SK-N-SH (cell line): ENCODE measurements at regions not wholly inside any gene's neighbourhood (a gene's known extent, or its start where the extent isn't known, plus 50 kb on each side); places are given as distances from the start of the nearest gene placed in this dataset.

ENCODE experiments used
- CTCF ChIA-PET: fragments of 300-600, 350-600 bp; formaldehyde crosslinking; extraction: SDS; loops from one replicate; lab custom pipeline; 2021; lab: Yijun Ruan, JAX
- POLR2A ChIA-PET: fragments of 350-600 bp; sonication (Branson Sonifier 250); formaldehyde crosslinking; extraction: SDS; loops from one replicate; lab custom pipeline; 2020; ENCODE audit warnings: antibody characterized with exemption, inconsistent platforms; lab: Yijun Ruan, JAX
- DNase-seq: peaks from one replicate; pipeline ENCODE4 v3.0.0; 2012
- H2AFZ ChIP-seq: fragments of 200-600 bp; sonication (generic); 2 replicates; pipeline ENCODE4 v1.8.1; 2016; ENCODE audit warnings: antibody characterized with exemption, mild to moderate bottlenecking, low read depth
- H3F3A ChIP-seq: fragments of 200-600 bp; sonication (generic); replicated peaks from 2 replicates; pipeline ENCODE3; 2016; ENCODE audit warnings: antibody characterized with exemption, mild to moderate bottlenecking; ENCODE audit not compliant: insufficient read depth
- H3K27ac ChIP-seq, 2 experiments: fragments of 200-500 bp in 1 of 2; fragments of 200-600 bp in 1 of 2; sonication (Bioruptor generic) in 1 of 2; sonication (generic), shearing (Covaris generic) in 1 of 2; 2 replicates each; pipeline versions ENCODE4 v1.5.1 to v1.6.1; 2014 to 2016; ENCODE audit warnings: low read depth in 2 of 2, inconsistent platforms in 1 of 2, low read length in 1 of 2, mild to moderate bottlenecking in 1 of 2, mixed read lengths in 1 of 2
- H3K27me3 ChIP-seq: fragments of 200-600 bp; sonication (generic), shearing (Covaris generic); 2 replicates; pipeline ENCODE4 v1.6.1; 2016; ENCODE audit warnings: mixed run types; ENCODE audit not compliant: insufficient read depth
- H3K36me3 ChIP-seq, 2 experiments: fragments of 200-500 bp in 1 of 2; fragments of 200-600 bp in 1 of 2; sonication (Bioruptor generic) in 1 of 2; sonication (generic) in 1 of 2; replicated peaks in 1 of 2; 2 replicates each; pipeline versions ENCODE3 to v1.5.1; 2014 to 2016; ENCODE audit warnings: low read length in 1 of 2, mild to moderate bottlenecking in 1 of 2; ENCODE audit not compliant: insufficient read depth in 2 of 2, control insufficient read depth in 1 of 2
- H3K4me1 ChIP-seq, 2 experiments: fragments of 200-500 bp in 1 of 2; fragments of 200-600 bp in 1 of 2; sonication (Bioruptor generic) in 1 of 2; sonication (generic), shearing (Covaris generic) in 1 of 2; 2 replicates each; pipeline versions ENCODE4 v1.5.1 to v1.6.1; 2014 to 2016; ENCODE audit warnings: low read depth in 1 of 2, low read length in 1 of 2, mixed run types in 1 of 2; ENCODE audit not compliant: insufficient read depth in 2 of 2, control insufficient read depth in 1 of 2
- H3K4me2 ChIP-seq: fragments of 200-600 bp; sonication (generic), shearing (Covaris generic); 2 replicates; pipeline ENCODE4 v1.6.1; 2017; ENCODE audit warnings: mixed run types
- H3K4me3 ChIP-seq, 2 experiments: fragments of 200-500 bp in 1 of 2; fragments of 200-600 bp in 1 of 2; sonication (Bioruptor generic) in 1 of 2; sonication (generic), shearing (Covaris generic) in 1 of 2; 2 replicates each; pipeline versions ENCODE4 v1.5.1 to v1.8.1; 2014 to 2016; ENCODE audit warnings: low read depth in 2 of 2, inconsistent platforms in 1 of 2, low read length in 1 of 2, mild to moderate bottlenecking in 1 of 2, mixed read lengths in 1 of 2, moderate library complexity in 1 of 2
- H3K79me2 ChIP-seq: fragments of 200-600 bp; sonication (generic); 2 replicates; pipeline ENCODE4 v1.8.1; 2017; ENCODE audit warnings: mild to moderate bottlenecking; ENCODE audit not compliant: insufficient read depth
- H3K9ac ChIP-seq: fragments of 200-600 bp; sonication (generic); 2 replicates; pipeline ENCODE4 v1.6.1; 2017; ENCODE audit warnings: mixed run types
- H3K9me2 ChIP-seq: fragments of 200-600 bp; sonication (generic); 2 replicates; pipeline ENCODE4 v1.6.1; 2017; ENCODE audit warnings: mixed run types
- H3K9me3 ChIP-seq: fragments of 200-600 bp; sonication (generic); 2 replicates; pipeline ENCODE4 v1.6.1; 2017; ENCODE audit warnings: mixed run types, mild to moderate bottlenecking, moderate library complexity
- H4K20me1 ChIP-seq: fragments of 200-600 bp; sonication (generic); 2 replicates; pipeline ENCODE4 v1.6.1; 2017; ENCODE audit warnings: mild to moderate bottlenecking, mixed run types; ENCODE audit not compliant: insufficient read depth
- CHD2 ChIP-seq: fragments of 150-350 bp; IDR thresholded peaks from 2 replicates; pipeline ENCODE4 v1.6.1; 2018; ENCODE audit warnings: low read length; ENCODE audit not compliant: partially characterized antibody
- ELF1 ChIP-seq: IDR thresholded peaks from 2 replicates; pipeline ENCODE4 v1.4.0; 2012
- EP300 ChIP-seq, 2 experiments: IDR thresholded peaks; 2 replicates each; pipeline versions ENCODE4 v1.4.0 to v1.6.1; 2012; ENCODE audit warnings: borderline replicate concordance in 1 of 2, low read depth in 1 of 2, low read length in 1 of 2
- EZH2phosphoT487 ChIP-seq: fragments of 200-600 bp; sonication (generic); IDR thresholded peaks from 2 replicates; pipeline ENCODE4 v1.6.1; 2017; ENCODE audit warnings: low read depth, mixed run types, mild to moderate bottlenecking, antibody characterized with exemption, moderate library complexity, borderline replicate concordance
- FOXJ3 ChIP-seq: sonication (generic); formaldehyde crosslinking; IDR thresholded peaks from 2 replicates; pipeline ENCODE4 v1.5.1; 2020; ENCODE audit warnings: mild to moderate bottlenecking, missing genetic modification reagents
- GATA2 ChIP-seq: sonication (generic); formaldehyde crosslinking; IDR thresholded peaks from 2 replicates; pipeline ENCODE4 v1.5.0; 2020; ENCODE audit warnings: mild to moderate bottlenecking, missing genetic modification reagents
- IRF3 ChIP-seq: fragments of 150-350 bp; IDR thresholded peaks from 2 replicates; pipeline ENCODE4 v1.6.1; 2016; ENCODE audit warnings: mild to moderate bottlenecking, low read depth, low read length
- JUND ChIP-seq: IDR thresholded peaks from 2 replicates; pipeline ENCODE4 v1.4.0; 2012
- MEF2A ChIP-seq: IDR thresholded peaks from 2 replicates; pipeline ENCODE4 v1.4.0; 2012; ENCODE audit warnings: low read depth, borderline replicate concordance
- MXI1 ChIP-seq: IDR thresholded peaks from 2 replicates; pipeline ENCODE4 v1.6.1; 2012; ENCODE audit warnings: mild to moderate bottlenecking, low read depth, low read length, improper control_type of control experiment
- NFIC ChIP-seq: IDR thresholded peaks from 2 replicates; pipeline ENCODE4 v1.4.0; 2012; ENCODE audit warnings: borderline replicate concordance
- RCOR1 ChIP-seq: fragments of 150-350 bp; IDR thresholded peaks from 2 replicates; pipeline ENCODE4 v1.6.1; 2017; ENCODE audit warnings: antibody characterized with exemption, low read length
- RFX5 ChIP-seq: IDR thresholded peaks from 2 replicates; pipeline ENCODE4 v1.6.1; 2012; ENCODE audit warnings: mild to moderate bottlenecking, improper control_type of control experiment, low read length
- RXRA ChIP-seq: IDR thresholded peaks from 2 replicates; pipeline ENCODE4 v1.4.0; 2012; ENCODE audit warnings: low read depth, mild to moderate bottlenecking, borderline replicate concordance
- SMC3 ChIP-seq: IDR thresholded peaks from 2 replicates; pipeline ENCODE4 v1.6.1; 2012; ENCODE audit warnings: low read depth, low read length, improper control_type of control experiment
- TAF1 ChIP-seq: IDR thresholded peaks from 2 replicates; pipeline ENCODE4 v1.6.1; 2012; ENCODE audit warnings: low read depth, mild to moderate bottlenecking, low read length, moderate library complexity, borderline replicate concordance
- TCF12 ChIP-seq: IDR thresholded peaks from 2 replicates; pipeline ENCODE4 v1.4.0; 2012
- USF2 ChIP-seq: fragments of 150-350 bp; IDR thresholded peaks from 2 replicates; pipeline ENCODE4 v1.6.1; 2017; ENCODE audit warnings: antibody characterized with exemption, low read length, low read depth, borderline replicate concordance
- WGBS: methylation state at CpG from one replicate; pipeline ENCODE4 v1.1.6; 2017; ENCODE audit warnings: low lambda C conversion rate; 5-methylcytosine and 5-hydroxymethylcytosine counted together
- TF ChIP-seq, protein P1 (sequence below): IDR thresholded peaks from 2 replicates; pipeline ENCODE4 v1.6.1; 2012; ENCODE audit warnings: mild to moderate bottlenecking, low read depth, low read length, moderate library complexity

GRCh38 chr12:74776378-74776777 lies 238.7 kb downstream of the ATXN7L3B start:
- ChIA-PET POLR2A (no interaction called here), CTCF (no interaction called here)
- peaks cover 0 to 15% of the 10 kb centered on the region in 2 experiments; a peak in 1 of 4 replicates for H3K4me1 ChIP-seq
- no peaks in the 10 kb centered on the region for H3K36me3 ChIP-seq
- H2AFZ ChIP-seq: no peak overlapping the region
- H3K27me3 ChIP-seq: no peaks in the 10 kb centered on the region
- H3K4me2 ChIP-seq: no peak overlapping the region
- 41% methylated on average over 7 of the region's 7 CpGs for WGBS
- no peak overlapping the region for H3K9ac ChIP-seq
- H3K79me2 ChIP-seq: no peaks in the 10 kb centered on the region
- no peaks in the 10 kb centered on the region for H3K9me3 ChIP-seq
- no peak for DNase-seq
- no peaks in the 10 kb centered on the region for H3K9me2 ChIP-seq
- no peaks in the 10 kb centered on the region for H4K20me1 ChIP-seq
- no peak for TF ChIP-seq CHD2
- no peak for TF ChIP-seq IRF3
- no peak for TF ChIP-seq RFX5
- TF ChIP-seq ELF1: no peak
- TF ChIP-seq, all 33 proteins: peak for 0
- no peak overlapping the region for H3K27ac ChIP-seq
- peaks cover 12% of the 10 kb centered on the region for H3F3A ChIP-seq
- H3K4me3 ChIP-seq: no peak overlapping the region

GRCh38 chr12:74780182-74780849 lies 242.7 kb downstream of the ATXN7L3B start:
- Histone ChIP-seq H3K4me3 (no peak overlapping the region), H3K9me3 (no peaks in the 10 kb centered on the region), H3K79me2 (no peaks in the 10 kb centered on the region), H3K4me2 (peak overlapping the region; percentile 44), H3K9ac (no peak overlapping the region), H3K27ac (peak overlapping the region; percentile 53 to 73; a peak in 3 of 4 replicates), H4K20me1 (no peaks in the 10 kb centered on the region), H3K4me1 (peaks cover 0 to 24% of the 10 kb centered on the region in 2 experiments; a peak in 2 of 4 replicates), H2AFZ (peak overlapping the region; percentile 50; the same call in 1 of the 2 replicates), H3K27me3 (no peaks in the 10 kb centered on the region), H3K9me2 (no peaks in the 10 kb centered on the region), H3K36me3 (no peaks in the 10 kb centered on the region), H3F3A (peaks cover 12% of the 10 kb centered on the region)
- no peak for DNase-seq
- ChIA-PET CTCF (interaction anchor here (1.2 kb wide), 1 partner anchor 92 kb away, joined by 3 read pairs; no protein-coding TSS in a partner anchor), POLR2A (no interaction called here)
- 8% methylated on average over 2 of the region's 2 CpGs for WGBS
- TF ChIP-seq IRF3 (no peak), EP300 (IDR thresholded peaks at IDR 0.05; ENCODE audit: borderline replicate concordance in 1 of 2, low read depth in 1 of 2, low read length in 1 of 2) (peak in 1 of 2 experiments; percentile 16; a peak in 1 of 4 replicates), RXRA (0 out of 2 replicates have a peak, but pooled peaks have one; percentile 33), TAF1 (no peak), MXI1 (no peak), EZH2phosphoT487 (no peak), GATA2 (CRISPR knock-in tag) (no peak), NFIC (no peak), MEF2A (no peak), RCOR1 (no peak), FOXJ3 (CRISPR knock-in tag) (no peak), RFX5 (no peak), USF2 (no peak), SMC3 (no peak), TCF12 (0 out of 2 replicates have a peak, but pooled peaks have one; percentile 15), JUND (peak; percentile 55)
- TF ChIP-seq, protein P1, sequence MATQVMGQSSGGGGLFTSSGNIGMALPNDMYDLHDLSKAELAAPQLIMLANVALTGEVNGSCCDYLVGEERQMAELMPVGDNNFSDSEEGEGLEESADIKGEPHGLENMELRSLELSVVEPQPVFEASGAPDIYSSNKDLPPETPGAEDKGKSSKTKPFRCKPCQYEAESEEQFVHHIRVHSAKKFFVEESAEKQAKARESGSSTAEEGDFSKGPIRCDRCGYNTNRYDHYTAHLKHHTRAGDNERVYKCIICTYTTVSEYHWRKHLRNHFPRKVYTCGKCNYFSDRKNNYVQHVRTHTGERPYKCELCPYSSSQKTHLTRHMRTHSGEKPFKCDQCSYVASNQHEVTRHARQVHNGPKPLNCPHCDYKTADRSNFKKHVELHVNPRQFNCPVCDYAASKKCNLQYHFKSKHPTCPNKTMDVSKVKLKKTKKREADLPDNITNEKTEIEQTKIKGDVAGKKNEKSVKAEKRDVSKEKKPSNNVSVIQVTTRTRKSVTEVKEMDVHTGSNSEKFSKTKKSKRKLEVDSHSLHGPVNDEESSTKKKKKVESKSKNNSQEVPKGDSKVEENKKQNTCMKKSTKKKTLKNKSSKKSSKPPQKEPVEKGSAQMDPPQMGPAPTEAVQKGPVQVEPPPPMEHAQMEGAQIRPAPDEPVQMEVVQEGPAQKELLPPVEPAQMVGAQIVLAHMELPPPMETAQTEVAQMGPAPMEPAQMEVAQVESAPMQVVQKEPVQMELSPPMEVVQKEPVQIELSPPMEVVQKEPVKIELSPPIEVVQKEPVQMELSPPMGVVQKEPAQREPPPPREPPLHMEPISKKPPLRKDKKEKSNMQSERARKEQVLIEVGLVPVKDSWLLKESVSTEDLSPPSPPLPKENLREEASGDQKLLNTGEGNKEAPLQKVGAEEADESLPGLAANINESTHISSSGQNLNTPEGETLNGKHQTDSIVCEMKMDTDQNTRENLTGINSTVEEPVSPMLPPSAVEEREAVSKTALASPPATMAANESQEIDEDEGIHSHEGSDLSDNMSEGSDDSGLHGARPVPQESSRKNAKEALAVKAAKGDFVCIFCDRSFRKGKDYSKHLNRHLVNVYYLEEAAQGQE: no peak
